Medulla oblongata (tissue), 1 donor: ENCODE measurements at regions not wholly inside any gene's neighbourhood (a gene's known extent, or its start where the extent isn't known, plus 50 kb on each side); places are given as distances from the start of the nearest gene placed in this dataset.

ENCODE experiments used
- DNase-seq: peaks from one replicate; pipeline ENCODE4 v3.0.0-alpha.2; 2015; ENCODE audit errors: extremely low spot score

GRCh38 chr7:47690902-47691558, 109.1 kb upstream of the TNS3 start:
- DNase-seq, result no peak

GRCh38 chr7:47689558-47689957, 107.6 kb upstream of the TNS3 start:
- DNase-seq, result no peak

GRCh38 chr7:47688311-47689100, 106.6 kb upstream of the TNS3 start:
- peak; percentile 69 for DNase-seq

GRCh38 chr7:47685712-47686376, 103.9 kb upstream of the TNS3 start:
- DNase-seq, result no peak

- no peak for DNase-seq
These were observed 103.2 kb upstream of the TNS3 start for GRCh38 chr7:47685151-47685550.

DNA sequence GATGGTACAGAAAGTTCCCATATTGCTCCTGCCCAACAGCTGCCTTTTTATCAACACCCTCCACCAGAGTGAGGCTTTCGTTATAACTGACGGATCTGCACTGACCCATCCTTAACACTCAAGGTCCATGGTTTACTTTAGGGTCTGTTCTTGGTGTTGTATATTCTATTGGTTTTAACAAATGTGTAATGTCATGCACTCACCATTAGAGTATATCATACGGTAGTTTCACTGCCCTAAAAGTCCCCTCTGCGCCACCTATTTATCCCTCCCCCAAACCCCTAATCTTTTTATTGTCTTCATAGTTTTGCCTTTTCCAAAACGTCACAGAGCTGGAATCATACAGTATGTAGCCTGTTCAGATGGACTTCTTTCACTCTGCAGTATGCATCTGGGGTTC, 102.8 kb upstream of the TNS3 start:
- DNase-seq, result no peak

- DNase-seq, result no peak
These were observed 101.6 kb upstream of the TNS3 start for GRCh38 chr7:47683485-47683898.

- DNase-seq, result no peak
These were observed 101.0 kb upstream of the TNS3 start for GRCh38 chr7:47682874-47683273.

GRCh38 chr7:47681249-47681810, 99.4 kb upstream of the TNS3 start:
- peak; percentile 65 for DNase-seq

- no peak for DNase-seq
These were observed 96.9 kb upstream of the TNS3 start for GRCh38 chr7:47678641-47679380.

GRCh38 chr7:47677664-47678063, 95.8 kb upstream of the TNS3 start:
- DNase-seq, result no peak

DNA sequence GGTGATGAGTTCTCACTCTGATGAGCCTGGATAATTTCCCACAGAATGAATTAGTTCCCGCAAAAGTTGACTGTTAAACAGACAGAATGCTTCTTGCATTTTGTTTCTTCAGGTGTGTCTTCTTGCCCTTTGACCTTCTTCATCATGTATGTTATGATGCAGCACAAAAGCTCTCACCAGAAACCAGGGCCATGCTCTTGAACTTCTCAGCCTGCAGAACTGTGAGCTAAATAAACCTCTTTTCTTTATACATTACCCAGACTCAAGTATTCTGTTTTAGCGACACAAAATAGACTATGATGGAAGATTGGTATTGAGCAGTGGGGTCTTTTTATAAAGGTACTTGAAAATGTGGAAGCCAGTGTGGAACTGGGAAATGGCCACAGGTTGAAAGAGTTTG, 95.2 kb upstream of the TNS3 start:
- no peak for DNase-seq

DNA sequence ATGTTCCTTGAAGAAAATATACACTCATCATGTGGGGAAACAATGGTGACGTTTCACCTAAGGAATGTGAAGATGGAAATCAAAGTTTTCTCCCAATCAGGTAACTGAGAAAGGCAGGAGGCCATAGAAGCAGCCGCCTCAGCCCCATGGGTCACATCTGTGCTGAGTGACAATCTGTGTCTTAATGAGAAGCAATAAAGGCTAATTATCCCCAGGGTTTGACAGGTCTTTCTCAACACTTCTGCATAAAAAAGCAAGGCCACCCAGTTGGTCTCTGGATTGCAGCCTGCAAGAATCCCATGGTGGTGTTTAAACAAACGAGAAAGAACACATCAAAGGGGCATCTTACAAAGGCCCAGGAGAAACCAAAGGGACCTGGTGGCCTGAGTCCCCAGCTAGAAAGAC, 91.1 kb upstream of the TNS3 start:
- no peak for DNase-seq

GRCh38 chr7:47672271-47672791, 90.4 kb upstream of the TNS3 start:
- no peak for DNase-seq

- DNase-seq, result no peak
These were observed 89.4 kb upstream of the TNS3 start for GRCh38 chr7:47671358-47671757.

GRCh38 chr7:47670729-47671128, 88.8 kb upstream of the TNS3 start:
- DNase-seq, result no peak

DNA sequence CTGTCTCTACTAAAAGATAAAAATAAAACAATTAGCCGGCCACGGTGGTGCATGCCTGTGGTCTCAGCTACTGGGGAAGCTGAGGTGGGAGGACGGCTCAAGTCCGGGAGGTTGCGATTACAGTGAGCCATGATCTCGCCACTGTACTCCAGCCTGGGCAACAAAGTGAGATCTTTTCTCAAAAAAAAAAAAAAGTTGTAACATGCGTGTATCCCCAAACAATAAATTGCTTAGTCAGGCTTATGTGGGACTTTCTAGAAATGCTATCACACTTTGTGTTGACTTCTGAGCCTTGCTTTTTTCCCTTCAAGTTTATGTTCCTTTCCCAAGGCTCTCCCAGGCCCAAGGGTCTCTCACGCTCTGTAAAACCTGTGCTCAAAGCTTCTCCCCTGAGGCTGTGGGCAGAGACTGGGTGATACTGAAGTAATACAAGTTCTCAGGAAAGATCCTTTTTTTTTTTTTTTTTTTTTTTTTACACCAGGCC, 88.0 kb upstream of the TNS3 start:
- no peak for DNase-seq

DNA sequence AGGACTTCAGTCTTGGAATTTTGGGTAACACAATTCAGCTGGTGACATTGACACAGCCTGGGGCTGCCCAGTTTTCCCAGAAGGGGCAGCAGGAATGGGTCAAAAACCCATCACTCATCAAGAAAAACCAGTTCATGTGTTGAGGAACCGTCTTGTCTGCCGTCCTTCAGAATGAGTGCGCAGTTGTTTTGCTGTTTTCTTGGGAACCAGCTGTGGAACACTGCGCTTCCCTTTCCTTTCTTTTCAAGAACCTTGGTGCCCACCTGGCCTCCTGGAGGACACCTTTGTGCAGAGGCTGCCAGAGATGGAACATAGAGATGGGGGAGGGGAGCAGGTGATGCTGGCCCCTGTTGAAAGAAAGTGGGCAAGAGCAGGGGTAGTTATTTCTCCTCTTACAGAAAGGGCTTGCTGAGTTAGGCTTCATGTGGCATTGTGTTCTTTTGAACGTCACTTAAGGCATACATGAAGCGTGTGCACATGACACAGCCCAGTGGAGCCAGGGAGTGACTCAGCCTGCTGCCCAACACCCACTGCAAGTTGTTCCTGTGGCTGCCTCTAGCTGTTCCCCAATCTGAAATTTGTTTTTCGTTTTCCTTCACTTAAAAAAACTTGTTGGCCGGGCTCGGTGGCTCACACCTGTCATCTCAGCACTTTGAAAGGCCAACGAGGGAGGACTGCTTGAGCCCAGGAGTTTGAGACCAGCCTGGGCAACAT, 87.4 kb upstream of the TNS3 start:
- peak; percentile 63 for DNase-seq

- no peak for DNase-seq
These were observed 84.4 kb upstream of the TNS3 start for GRCh38 chr7:47666164-47666862.

DNA sequence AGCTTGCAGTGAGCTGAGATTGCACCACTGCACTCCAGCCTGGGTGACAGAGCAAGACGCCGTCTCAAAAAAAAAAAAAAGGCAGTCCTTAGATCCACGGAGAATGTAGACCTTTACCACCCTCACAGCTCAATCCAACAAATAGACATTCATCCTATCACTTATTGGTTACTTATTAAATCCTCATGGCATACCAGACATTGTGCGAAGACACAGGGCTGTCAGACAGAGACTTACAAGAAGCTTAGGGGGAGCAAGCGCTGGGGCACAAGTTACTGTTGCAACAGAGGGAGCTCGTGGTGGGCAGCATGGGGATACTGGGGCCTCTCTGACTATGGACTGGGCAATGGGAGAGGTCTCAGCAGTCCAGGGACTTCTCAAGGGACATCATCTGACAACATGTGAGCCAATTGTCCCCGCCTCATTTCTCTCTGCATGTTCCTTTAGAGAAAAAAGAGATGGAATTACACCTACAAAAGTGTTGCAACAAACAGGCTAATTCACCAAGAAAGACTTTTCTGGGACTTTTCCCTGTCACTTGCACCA, 82.8 kb upstream of the TNS3 start:
- DNase-seq, result no peak
